Mesenchymal stem cell (in vitro differentiated cells and primary cell): ENCODE measurements at regions not wholly inside any gene's neighbourhood (a gene's known extent, or its start where the extent isn't known, plus 50 kb on each side); places are given as distances from the start of the nearest gene placed in this dataset.

ENCODE experiments used
- DNase-seq: peaks from one replicate; pipeline ENCODE4 v3.0.0-alpha.2; 2013
- H2AFZ ChIP-seq: one replicate; pipeline ENCODE4 v1.6.1; 2013; ENCODE audit warnings: low read depth, mild to moderate bottlenecking, control low read depth, inconsistent platforms, low read length, moderate library complexity
- H2AK5ac ChIP-seq: 2 replicates; pipeline ENCODE4 v1.6.1; 2013; ENCODE audit warnings: low read length, moderate library complexity, mild to moderate bottlenecking, inconsistent platforms; ENCODE audit not compliant: severe bottlenecking
- H2BK120ac ChIP-seq: one replicate; pipeline ENCODE4 v1.6.1; 2013; ENCODE audit warnings: low read depth, mild to moderate bottlenecking, inconsistent platforms, low read length, moderate library complexity
- H2BK12ac ChIP-seq, 2 experiments: one replicate each; pipeline ENCODE4 v1.6.1; 2013; ENCODE audit warnings: inconsistent platforms in 2 of 2, low read length in 2 of 2, mild to moderate bottlenecking in 2 of 2, moderate library complexity in 2 of 2, control low read depth in 1 of 2
- H2BK15ac ChIP-seq: one replicate; pipeline ENCODE4 v1.6.1; 2013; ENCODE audit warnings: mild to moderate bottlenecking, low read depth, inconsistent platforms; ENCODE audit not compliant: poor library complexity, severe bottlenecking
- H2BK5ac ChIP-seq: 2 replicates; pipeline ENCODE4 v1.6.1; 2013; ENCODE audit warnings: low read depth, mild to moderate bottlenecking, low read length, control low read depth, inconsistent platforms; ENCODE audit not compliant: poor library complexity, severe bottlenecking
- H3K14ac ChIP-seq, 2 experiments: one replicate each; pipeline ENCODE4 v1.6.1; 2013; ENCODE audit warnings: inconsistent platforms in 2 of 2, low read length in 2 of 2, control low read depth in 1 of 2, mild to moderate bottlenecking in 1 of 2, moderate library complexity in 1 of 2
- H3K18ac ChIP-seq, 2 experiments: one replicate each; pipeline ENCODE4 v1.6.1; 2013; ENCODE audit warnings: inconsistent platforms in 2 of 2, low read length in 2 of 2, control low read depth in 1 of 2, low read depth in 1 of 2, mild to moderate bottlenecking in 1 of 2
- H3K23ac ChIP-seq, 2 experiments: one replicate each; pipeline ENCODE4 v1.6.1; 2013; ENCODE audit warnings: inconsistent platforms in 2 of 2, low read length in 2 of 2, mild to moderate bottlenecking in 2 of 2, moderate library complexity in 2 of 2, control low read depth in 1 of 2
- H3K27ac ChIP-seq: 2 replicates; pipeline ENCODE4 v1.5.1; 2013; ENCODE audit warnings: mild to moderate bottlenecking, moderate library complexity, low read length, control low read depth, inconsistent platforms; ENCODE audit not compliant: poor library complexity, severe bottlenecking
- H3K27me3 ChIP-seq, 2 experiments: 2 replicates each; pipeline versions ENCODE4 v1.6.1 to v1.7.0; 2013; ENCODE audit warnings: low read length in 2 of 2, mild to moderate bottlenecking in 2 of 2, moderate library complexity in 2 of 2, control low read depth in 1 of 2, inconsistent platforms in 1 of 2; ENCODE audit not compliant: control insufficient read depth in 1 of 2, insufficient read depth in 1 of 2
- H3K36me3 ChIP-seq, 2 experiments: 2 replicates each; pipeline versions ENCODE4 v1.6.1 to v1.7.0; 2013; ENCODE audit warnings: low read length in 2 of 2, control low read depth in 1 of 2, inconsistent platforms in 1 of 2, low read depth in 1 of 2, mild to moderate bottlenecking in 1 of 2; ENCODE audit not compliant: insufficient read depth in 2 of 2, control insufficient read depth in 1 of 2
- H3K4ac ChIP-seq, 2 experiments: one replicate each; pipeline ENCODE4 v1.6.1; 2013; ENCODE audit warnings: inconsistent platforms in 2 of 2, low read length in 2 of 2, mild to moderate bottlenecking in 2 of 2, moderate library complexity in 2 of 2, control low read depth in 1 of 2, low read depth in 1 of 2
- H3K4me1 ChIP-seq: 2 replicates; pipeline ENCODE4 v1.6.1; 2013; ENCODE audit warnings: low read depth, low read length, control low read depth; ENCODE audit not compliant: control insufficient read depth, insufficient read depth
- H3K4me2 ChIP-seq: 2 replicates; pipeline ENCODE4 v1.6.1; 2013; ENCODE audit warnings: low read length, mild to moderate bottlenecking, inconsistent platforms; ENCODE audit not compliant: poor library complexity, severe bottlenecking
- H3K4me3 ChIP-seq, 2 experiments: 2 replicates each; pipeline versions ENCODE4 v1.5.1 to v1.7.0; 2013; ENCODE audit warnings: low read length in 2 of 2, mild to moderate bottlenecking in 2 of 2, control low read depth in 1 of 2, low read depth in 1 of 2; ENCODE audit not compliant: insufficient read depth in 1 of 2
- H3K79me1 ChIP-seq: replicated peaks from 2 replicates; pipeline ENCODE4 v1.6.1; 2013; ENCODE audit warnings: mild to moderate bottlenecking, control low read depth, low read length, inconsistent platforms; ENCODE audit not compliant: poor library complexity, severe bottlenecking
- H3K9ac ChIP-seq: 2 replicates; pipeline ENCODE4 v1.7.0; 2013; ENCODE audit warnings: mild to moderate bottlenecking, low read length, moderate library complexity
- H3K9me3 ChIP-seq: 2 replicates; pipeline ENCODE4 v1.7.0; 2013; ENCODE audit warnings: mild to moderate bottlenecking, low read length; ENCODE audit not compliant: control insufficient read depth
- H4K8ac ChIP-seq: one replicate; pipeline ENCODE4 v1.6.1; 2013; ENCODE audit warnings: inconsistent platforms, mild to moderate bottlenecking, low read length, moderate library complexity
- H4K91ac ChIP-seq: one replicate; pipeline ENCODE4 v1.6.1; 2013; ENCODE audit warnings: mild to moderate bottlenecking, low read length, inconsistent platforms
- WGBS: methylation state at CpG from one replicate; pipeline ENCODE4 v1.1.7; 2013; ENCODE audit warnings: mixed read lengths; 5-methylcytosine and 5-hydroxymethylcytosine counted together

GRCh38 chr14:100406505-100407131, 83.5 kb downstream of the SLC25A47 start:
- Histone ChIP-seq H4K91ac (no peak overlapping the region), H2AFZ (no peak overlapping the region), H3K27ac (no peak overlapping the region), H3K4me2 (no peak overlapping the region), H3K14ac (peak overlapping the region in 1 of 2 experiments; percentile 24), H3K9me3 (no peaks in the 10 kb centered on the region), H3K4ac (no peak overlapping the region), H3K4me3 (no peak overlapping the region), H3K18ac (peak overlapping the region in 1 of 2 experiments; percentile 73), H2BK15ac (no peak overlapping the region), H3K36me3 (peaks cover 0 to 4% of the 10 kb centered on the region in 2 experiments), H3K79me1 (peaks cover 37% of the 10 kb centered on the region), H3K9ac (no peak overlapping the region), H2AK5ac (peak overlapping the region; percentile 60), H4K8ac (no peak overlapping the region), H2BK5ac (no peak overlapping the region), H3K4me1 (peaks cover 50% of the 10 kb centered on the region), H2BK120ac (no peak overlapping the region), H3K27me3 (no peaks in the 10 kb centered on the region), H2BK12ac (peak overlapping the region; percentile 24 to 75), H3K23ac (no peak overlapping the region)
- DNase-seq: peak; percentile 29
- WGBS: 88% methylated on average over 9 of the region's 10 CpGs

DNA sequence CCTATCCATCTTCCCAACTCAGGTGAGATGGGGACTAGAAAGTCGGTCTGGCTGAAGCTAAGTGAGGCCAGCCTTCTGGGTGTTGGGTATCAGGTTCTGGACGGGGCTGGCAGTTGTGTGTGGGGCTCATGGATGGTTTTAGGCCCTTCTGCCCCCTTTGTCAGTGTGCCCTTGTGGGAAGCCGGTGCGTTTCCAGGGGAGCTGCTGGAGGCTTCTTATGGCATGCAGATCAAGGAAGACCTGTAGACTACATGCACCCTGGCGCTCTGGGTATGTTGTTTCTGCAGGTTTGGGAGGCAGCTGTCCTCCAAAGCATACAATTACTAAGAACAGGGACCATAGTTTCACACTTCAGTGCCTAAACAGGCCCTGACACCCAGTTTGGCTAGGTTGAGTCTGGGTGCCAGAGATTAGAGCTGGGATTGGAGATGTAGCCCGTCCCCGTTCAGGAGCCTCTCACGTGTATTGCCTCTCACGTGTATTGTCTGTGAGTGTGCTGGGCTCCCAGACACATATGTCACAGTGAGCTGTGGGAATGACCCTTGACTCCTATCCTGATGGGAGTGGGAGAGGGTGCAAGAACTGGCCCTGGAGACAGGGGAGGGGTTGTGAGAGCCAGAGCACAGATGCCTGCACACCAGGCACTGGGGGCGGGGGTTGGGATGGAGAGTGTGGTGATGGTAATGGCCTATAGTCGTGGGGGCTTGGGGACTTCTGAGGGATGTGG, 84.4 kb downstream of the SLC25A47 start:
- Histone ChIP-seq H3K36me3 (peaks cover 0 to 4% of the 10 kb centered on the region in 2 experiments), H2AK5ac (peak overlapping the region; percentile 96), H3K18ac (peak overlapping the region in 1 of 2 experiments; percentile 64), H3K14ac (no peak overlapping the region), H3K27ac (no peak overlapping the region), H3K4me3 (no peak overlapping the region), H2BK12ac (peak overlapping the region; percentile 47 to 87), H2BK5ac (peak overlapping the region; percentile 25), H2BK120ac (peak overlapping the region; percentile 50), H3K23ac (no peak overlapping the region), H3K79me1 (peaks cover 43% of the 10 kb centered on the region), H3K9me3 (no peaks in the 10 kb centered on the region), H4K8ac (peak overlapping the region; percentile 70), H3K9ac (no peak overlapping the region), H3K4me2 (no peak overlapping the region), H3K4me1 (peaks cover 45% of the 10 kb centered on the region), H3K27me3 (no peaks in the 10 kb centered on the region), H2BK15ac (peak overlapping the region; percentile 86), H3K4ac (peak overlapping the region in 1 of 2 experiments; percentile 25), H2AFZ (no peak overlapping the region), H4K91ac (peak overlapping the region; percentile 50)
- DNase-seq: no peak
- 93% methylated on average over 8 of the region's 11 CpGs for WGBS

GRCh38 chr14:100408350-100409002, 85.3 kb downstream of the SLC25A47 start:
- H2BK12ac ChIP-seq: peak overlapping the region in 1 of 2 experiments; percentile 29
- peaks cover 40% of the 10 kb centered on the region for H3K79me1 ChIP-seq
- H3K4me3 ChIP-seq: no peak overlapping the region
- H4K8ac ChIP-seq: no peak overlapping the region
- H3K9me3 ChIP-seq: no peaks in the 10 kb centered on the region
- H3K27me3 ChIP-seq: no peaks in the 10 kb centered on the region
- H4K91ac ChIP-seq: no peak overlapping the region
- WGBS: 17% methylated on average over 6 of the region's 10 CpGs
- peak overlapping the region; percentile 96 for H3K27ac ChIP-seq
- H3K23ac ChIP-seq: no peak overlapping the region
- H3K18ac ChIP-seq: peak overlapping the region; percentile 29 to 70
- H2AFZ ChIP-seq: no peak overlapping the region
- H3K4me1 ChIP-seq: peaks cover 40% of the 10 kb centered on the region
- no peak overlapping the region for H2BK15ac ChIP-seq
- H3K4ac ChIP-seq: no peak overlapping the region
- peak; percentile 97 for DNase-seq
- H3K4me2 ChIP-seq: no peak overlapping the region
- peaks cover 0 to 4% of the 10 kb centered on the region in 2 experiments for H3K36me3 ChIP-seq
- H2BK120ac ChIP-seq: peak overlapping the region; percentile 62
- no peak overlapping the region for H3K9ac ChIP-seq
- H2BK5ac ChIP-seq: peak overlapping the region; percentile 80
- peak overlapping the region; percentile 96 for H2AK5ac ChIP-seq
- no peak overlapping the region for H3K14ac ChIP-seq

GRCh38 chr14:100409003-100409360, 85.8 kb downstream of the SLC25A47 start:
- H3K27me3 ChIP-seq: no peaks in the 10 kb centered on the region
- 72% methylated on average over 5 of the region's 6 CpGs for WGBS
- peak overlapping the region; percentile 45 for H4K8ac ChIP-seq

More at GRCh38 chr14:100409003-100409360, 85.8 kb downstream of the SLC25A47 start:
- H2BK15ac ChIP-seq: peak overlapping the region; percentile 71
- H3K4me1 ChIP-seq: peaks cover 39% of the 10 kb centered on the region
- no peak overlapping the region for H3K4me3 ChIP-seq
- H2BK120ac ChIP-seq: peak overlapping the region; percentile 62
- no peaks in the 10 kb centered on the region for H3K9me3 ChIP-seq
- peak overlapping the region; percentile 96 for H3K27ac ChIP-seq
- peaks cover 36% of the 10 kb centered on the region for H3K79me1 ChIP-seq
- H2BK5ac ChIP-seq: peak overlapping the region; percentile 80
- H3K4ac ChIP-seq: no peak overlapping the region
- H3K4me2 ChIP-seq: no peak overlapping the region
- peak overlapping the region in 1 of 2 experiments; percentile 29 for H3K18ac ChIP-seq
- no peak overlapping the region for H3K14ac ChIP-seq
- peaks cover 0 to 4% of the 10 kb centered on the region in 2 experiments for H3K36me3 ChIP-seq
- H2BK12ac ChIP-seq: peak overlapping the region in 1 of 2 experiments; percentile 73
- no peak overlapping the region for H3K23ac ChIP-seq
- H4K91ac ChIP-seq: no peak overlapping the region
- DNase-seq: peak; percentile 43
- no peak overlapping the region for H2AFZ ChIP-seq
- no peak overlapping the region for H3K9ac ChIP-seq
- peak overlapping the region; percentile 93 for H2AK5ac ChIP-seq
